ENCODE measurements at regions not wholly inside any gene's neighbourhood (a gene's known extent, or its start where the extent isn't known, plus 50 kb on each side); places are given as distances from the start of the nearest gene placed in this dataset.

DNA sequence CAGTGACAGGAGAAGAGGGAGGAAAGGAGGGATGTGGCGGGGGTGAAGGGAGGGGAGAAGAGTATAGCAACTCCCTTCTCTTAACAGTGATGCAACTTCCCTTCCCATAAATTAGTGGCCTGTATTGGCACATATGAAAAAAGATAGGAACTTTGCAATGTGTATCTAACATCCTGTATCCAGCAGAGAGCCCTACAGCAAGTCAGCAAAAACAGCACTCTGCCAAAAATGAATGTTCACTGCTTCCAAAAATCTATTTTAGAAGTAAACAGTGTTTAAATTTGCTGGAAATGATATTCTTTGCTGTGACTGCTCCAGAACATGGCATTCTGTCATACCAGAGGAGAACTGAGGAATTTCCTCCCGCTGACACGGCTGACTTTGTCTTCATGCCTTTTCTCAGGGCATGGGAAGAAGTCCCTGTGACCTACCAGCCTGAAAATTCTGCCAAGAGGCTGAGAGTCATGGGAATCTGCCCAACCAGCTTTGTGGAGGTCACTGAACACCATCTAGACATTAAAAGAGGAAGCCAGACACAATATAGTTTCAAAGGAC, 343.4 kb upstream of the RASGEF1B start:
- Histone ChIP-seq H3K27ac (ENCODE audit: insufficient read depth, low read length) (no peak overlapping the region), H3K9me3 (ENCODE audit: control insufficient read depth, insufficient read depth, low read depth, low read length) (no peaks in the 10 kb centered on the region), H2AFZ (ENCODE audit: low read length) (no peak overlapping the region), H3K79me2 (ENCODE audit: control insufficient read depth, insufficient read depth, low read length) (no peaks in the 10 kb centered on the region), H3K4me1 (ENCODE audit: control insufficient read depth, extremely low read depth, insufficient read depth, low read length) (no peaks in the 10 kb centered on the region), H3K27me3 (ENCODE audit: control insufficient read depth, insufficient read depth, low read length) (no peaks in the 10 kb centered on the region), H3K9ac (ENCODE audit: insufficient read depth, low read length) (no peak overlapping the region), H3K4me2 (ENCODE audit: extremely low read depth, insufficient read depth, low read length) (no peak overlapping the region), H3K36me3 (ENCODE audit: control insufficient read depth, insufficient read depth, low read length) (no peaks in the 10 kb centered on the region), H4K20me1 (ENCODE audit: control insufficient read depth, extremely low read depth, insufficient read depth, low read length) (no peaks in the 10 kb centered on the region), H3K4me3 (replicated peaks in 1 of 4; ENCODE audit: control extremely low read depth in 1 of 4, insufficient read depth in 1 of 4, low read depth in 3 of 4, low read length in 4 of 4) (no peak overlapping the region)
- no peak for DNase-seq (ENCODE audit: low read depth in 2 of 2)
- TF ChIP-seq CTCF (conservative IDR thresholded peaks at IDR 0.05 in 1 of 2, IDR thresholded peaks at IDR 0.05 in 1 of 2; ENCODE audit: low read depth in 1 of 2, low read length in 2 of 2) (no peak), EZH2 (IDR thresholded peaks at IDR 0.05; ENCODE audit: low read length, missing control alignments) (no peak)

- H2AFZ ChIP-seq (ENCODE audit: low read length) = no peak overlapping the region
- no peaks in the 10 kb centered on the region for H4K20me1 ChIP-seq (ENCODE audit: control insufficient read depth, extremely low read depth, insufficient read depth, low read length)
- no peak overlapping the region for H3K4me3 ChIP-seq (replicated peaks in 1 of 4; ENCODE audit: control extremely low read depth in 1 of 4, insufficient read depth in 1 of 4, low read depth in 3 of 4, low read length in 4 of 4)
- no peaks in the 10 kb centered on the region for H3K27me3 ChIP-seq (ENCODE audit: control insufficient read depth, insufficient read depth, low read length)
- no peaks in the 10 kb centered on the region for H3K9me3 ChIP-seq (ENCODE audit: control insufficient read depth, insufficient read depth, low read depth, low read length)
- no peaks in the 10 kb centered on the region for H3K79me2 ChIP-seq (ENCODE audit: control insufficient read depth, insufficient read depth, low read length)
- DNase-seq (ENCODE audit: low read depth in 2 of 2) = no peak
- no peak overlapping the region for H3K9ac ChIP-seq (ENCODE audit: insufficient read depth, low read length)
- no peaks in the 10 kb centered on the region for H3K36me3 ChIP-seq (ENCODE audit: control insufficient read depth, insufficient read depth, low read length)
- no peak overlapping the region for H3K27ac ChIP-seq (ENCODE audit: insufficient read depth, low read length)
- no peaks in the 10 kb centered on the region for H3K4me1 ChIP-seq (ENCODE audit: control insufficient read depth, extremely low read depth, insufficient read depth, low read length)
- no peak for TF ChIP-seq CTCF (conservative IDR thresholded peaks at IDR 0.05 in 1 of 2, IDR thresholded peaks at IDR 0.05 in 1 of 2; ENCODE audit: low read depth in 1 of 2, low read length in 2 of 2)
- TF ChIP-seq EZH2 (IDR thresholded peaks at IDR 0.05; ENCODE audit: low read length, missing control alignments) = no peak
- no peak overlapping the region for H3K4me2 ChIP-seq (ENCODE audit: extremely low read depth, insufficient read depth, low read length)
Observed at GRCh38 chr4:81811562-81812293, 340.0 kb upstream of the RASGEF1B start.

DNA sequence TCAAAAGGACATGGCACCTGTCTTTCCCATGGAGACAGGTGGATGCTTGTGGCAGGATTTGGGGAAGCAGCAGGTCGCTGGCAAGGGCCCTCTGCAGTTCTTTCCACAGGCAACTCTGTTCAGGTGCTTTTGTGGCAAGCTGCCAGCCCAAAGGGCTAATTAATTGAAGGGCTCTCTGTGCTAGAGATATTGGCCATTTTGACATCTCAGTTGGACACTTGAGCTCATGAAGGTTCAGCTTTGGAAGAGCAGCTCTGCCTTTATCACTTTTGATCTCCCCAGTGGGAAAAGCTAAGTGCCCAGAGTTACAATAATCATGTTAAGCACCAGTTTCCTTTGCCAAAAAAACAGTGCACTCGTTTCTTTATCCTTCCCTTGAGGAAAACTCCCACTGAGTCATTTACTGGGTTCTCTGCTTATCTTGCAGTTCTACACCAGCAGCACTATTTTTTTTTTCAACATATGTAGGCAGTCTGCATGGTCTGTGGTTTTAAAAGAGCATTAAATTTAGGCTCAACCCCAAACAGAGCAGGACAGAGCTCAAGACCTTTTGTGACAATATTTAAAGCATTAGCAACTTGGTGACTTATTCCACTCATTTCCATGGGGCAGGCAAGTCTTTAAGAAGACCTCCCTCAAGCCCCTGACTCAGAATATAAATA, 336.4 kb upstream of the RASGEF1B start:
- peak in 1 of 2 donors; percentile 1 for DNase-seq (ENCODE audit: low read depth in 2 of 2)
- Histone ChIP-seq H3K4me3 (replicated peaks in 1 of 4; ENCODE audit: control extremely low read depth in 1 of 4, insufficient read depth in 1 of 4, low read depth in 3 of 4, low read length in 4 of 4) (no peak overlapping the region), H3K27me3 (ENCODE audit: control insufficient read depth, insufficient read depth, low read length) (no peaks in the 10 kb centered on the region), H4K20me1 (ENCODE audit: control insufficient read depth, extremely low read depth, insufficient read depth, low read length) (no peaks in the 10 kb centered on the region), H2AFZ (ENCODE audit: low read length) (no peak overlapping the region), H3K36me3 (ENCODE audit: control insufficient read depth, insufficient read depth, low read length) (no peaks in the 10 kb centered on the region), H3K9me3 (ENCODE audit: control insufficient read depth, insufficient read depth, low read depth, low read length) (no peaks in the 10 kb centered on the region), H3K4me1 (ENCODE audit: control insufficient read depth, extremely low read depth, insufficient read depth, low read length) (no peaks in the 10 kb centered on the region), H3K4me2 (ENCODE audit: extremely low read depth, insufficient read depth, low read length) (no peak overlapping the region), H3K27ac (ENCODE audit: insufficient read depth, low read length) (no peak overlapping the region), H3K9ac (ENCODE audit: insufficient read depth, low read length) (no peak overlapping the region), H3K79me2 (ENCODE audit: control insufficient read depth, insufficient read depth, low read length) (no peaks in the 10 kb centered on the region)
- TF ChIP-seq EZH2 (IDR thresholded peaks at IDR 0.05; ENCODE audit: low read length, missing control alignments) = no peak
- no peak for TF ChIP-seq CTCF (conservative IDR thresholded peaks at IDR 0.05 in 1 of 2, IDR thresholded peaks at IDR 0.05 in 1 of 2; ENCODE audit: low read depth in 1 of 2, low read length in 2 of 2)
